ENCODE measurements at regions not wholly inside any gene's neighbourhood (a gene's known extent, or its start where the extent isn't known, plus 50 kb on each side); places are given as distances from the start of the nearest gene placed in this dataset.

DNA sequence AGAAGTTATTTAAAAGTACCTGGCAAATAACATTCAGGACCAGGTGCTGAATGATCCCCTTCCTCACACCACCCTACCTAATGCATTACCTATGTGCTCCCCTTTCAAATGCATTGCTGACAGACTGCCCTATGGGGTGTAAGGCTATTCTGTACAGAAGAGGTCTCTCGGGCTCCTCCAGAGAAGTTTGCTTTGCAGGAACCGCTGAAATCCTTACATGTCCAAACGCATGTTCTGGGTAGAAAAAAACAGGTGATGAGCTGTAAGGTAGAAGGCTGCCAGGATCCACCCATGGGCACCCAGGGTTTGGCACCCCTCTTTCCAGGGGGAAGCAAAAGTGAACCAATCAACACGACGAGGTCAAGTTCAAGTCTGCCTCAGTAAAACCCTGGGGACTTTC lies 58.3 kb upstream of the TARBP1 start (continued):
- TF ChIP-seq, protein P1, sequence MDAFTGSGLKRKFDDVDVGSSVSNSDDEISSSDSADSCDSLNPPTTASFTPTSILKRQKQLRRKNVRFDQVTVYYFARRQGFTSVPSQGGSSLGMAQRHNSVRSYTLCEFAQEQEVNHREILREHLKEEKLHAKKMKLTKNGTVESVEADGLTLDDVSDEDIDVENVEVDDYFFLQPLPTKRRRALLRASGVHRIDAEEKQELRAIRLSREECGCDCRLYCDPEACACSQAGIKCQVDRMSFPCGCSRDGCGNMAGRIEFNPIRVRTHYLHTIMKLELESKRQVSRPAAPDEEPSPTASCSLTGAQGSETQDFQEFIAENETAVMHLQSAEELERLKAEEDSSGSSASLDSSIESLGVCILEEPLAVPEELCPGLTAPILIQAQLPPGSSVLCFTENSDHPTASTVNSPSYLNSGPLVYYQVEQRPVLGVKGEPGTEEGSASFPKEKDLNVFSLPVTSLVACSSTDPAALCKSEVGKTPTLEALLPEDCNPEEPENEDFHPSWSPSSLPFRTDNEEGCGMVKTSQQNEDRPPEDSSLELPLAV (CRISPR knock-in tag; conservative IDR thresholded peaks at IDR 0.05; ENCODE audit: low read depth): no peak
- no peak for TF ChIP-seq ZNF839 (CRISPR knock-in tag; IDR thresholded peaks at IDR 0.05; ENCODE audit: borderline replicate concordance)
- TF ChIP-seq ZSCAN20 (CRISPR knock-in tag; IDR thresholded peaks at IDR 0.05; ENCODE audit: borderline replicate concordance): no peak
- TF ChIP-seq ZNF652 (CRISPR knock-in tag; IDR thresholded peaks at IDR 0.05; ENCODE audit: borderline replicate concordance, low read depth): no peak
- TF ChIP-seq ZNF329 (CRISPR knock-in tag; IDR thresholded peaks at IDR 0.05; ENCODE audit: low read depth): no peak
- TF ChIP-seq ZNF20 (CRISPR knock-in tag; IDR thresholded peaks at IDR 0.05): no peak
- no peak for TF ChIP-seq FOXP1 (IDR thresholded peaks at IDR 0.05)
- TF ChIP-seq FOXP1 (CRISPR knock-in tag; IDR thresholded peaks at IDR 0.05): no peak
- no peak for TF ChIP-seq MTF2 (CRISPR knock-in tag; IDR thresholded peaks at IDR 0.05; ENCODE audit: borderline replicate concordance)

DNA sequence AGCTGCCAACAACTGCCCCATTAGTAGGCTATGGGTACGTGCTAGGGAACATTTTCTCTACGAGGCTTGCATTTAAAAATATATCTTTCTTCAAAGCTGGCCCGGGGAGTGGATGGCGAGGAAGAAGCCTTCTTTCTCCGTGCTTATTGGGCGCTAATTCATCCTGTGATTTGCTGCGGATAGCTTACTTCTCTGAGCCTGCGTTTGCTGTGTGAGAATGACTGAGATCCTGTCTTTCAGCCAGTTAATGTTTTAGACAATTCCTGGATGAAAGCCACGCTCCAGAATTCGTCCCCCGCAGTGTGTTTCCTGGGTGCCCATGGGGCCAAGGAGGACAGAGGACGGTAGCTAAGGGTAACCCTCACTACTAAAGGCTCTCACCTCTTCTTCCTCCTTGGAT lies 57.8 kb upstream of the TARBP1 start:
- FAIRE-seq (no peak), DNase-seq (ENCODE audit: low spot score) (no peak), ATAC-seq (no peak)
- Histone ChIP-seq H4K20me1 (ENCODE audit: insufficient read depth, low read length) (no peaks in the 10 kb centered on the region), H3K4me3 (replicated peaks in 1 of 3; ENCODE audit: insufficient read depth in 1 of 3, low read depth in 2 of 3, low read length in 3 of 3) (no peak overlapping the region), H3K79me2 (ENCODE audit: insufficient read depth, low read length) (no peaks in the 10 kb centered on the region), H2AFZ (ENCODE audit: low read length) (no peak overlapping the region), H3K36me3 (replicated peaks in 1 of 2; ENCODE audit: control insufficient read depth in 1 of 2, insufficient read depth in 2 of 2, low read length in 2 of 2) (no peaks in the 10 kb centered on the region), H3K4me1 (ENCODE audit: insufficient read depth, low read length) (peaks cover 78% of the 10 kb centered on the region), H3K4me2 (ENCODE audit: low read depth, low read length) (no peak overlapping the region), H3K9ac (ENCODE audit: insufficient read depth, low read depth, low read length) (no peak overlapping the region), H3K27me3 (ENCODE audit: control insufficient read depth in 1 of 2, insufficient read depth in 2 of 2, low read length in 2 of 2) (peaks cover 2 to 6% of the 10 kb centered on the region in 2 experiments; a peak in 4 of 5 replicates), H3K9me3 (ENCODE audit: low read length) (no peaks in the 10 kb centered on the region), H3K27ac (ENCODE audit: extremely low read length, insufficient read depth, low read length) (no peak overlapping the region)
- ChIA-PET POLR2A (interaction anchor here (1.1 to 1.9 kb wide), 2 partner anchors 9 to 59 kb away, joined by 3 to 5 read pairs; no protein-coding TSS in a partner anchor), CTCF (ENCODE audit: low intra/inter-chr PET ratio, low total read pairs) (no interaction called here)
- WGBS (ENCODE audit: low lambda C conversion rate): 67% methylated on average over 12 of the region's 12 CpGs
- intact Hi-C loops (cut with micrococcal nuclease; ENCODE audit: unreplicated experiment) (no loop called here), in situ Hi-C loops (cut with HindIII; ENCODE audit: extremely low pct_ligation_motif_present, low pct_unique_long_range_greater_than_20kb) (no loop called here)
- TF ChIP-seq ZSCAN30 (CRISPR knock-in tag; IDR thresholded peaks at IDR 0.05) (no peak), ZC3H4 (CRISPR knock-in tag; IDR thresholded peaks at IDR 0.05; ENCODE audit: borderline replicate concordance) (no peak), ZNF563 (CRISPR knock-in tag; IDR thresholded peaks at IDR 0.05) (no peak), ZNF253 (CRISPR knock-in tag; IDR thresholded peaks at IDR 0.05; ENCODE audit: borderline replicate concordance) (no peak), EHMT2 (IDR thresholded peaks at IDR 0.05; ENCODE audit: borderline replicate concordance, low read depth, low read length) (no peak), NAIF1 (CRISPR knock-in tag; IDR thresholded peaks at IDR 0.05; ENCODE audit: borderline replicate concordance) (no peak), ZFP1 (CRISPR knock-in tag; IDR thresholded peaks at IDR 0.05) (no peak)
- TF ChIP-seq, protein P2, sequence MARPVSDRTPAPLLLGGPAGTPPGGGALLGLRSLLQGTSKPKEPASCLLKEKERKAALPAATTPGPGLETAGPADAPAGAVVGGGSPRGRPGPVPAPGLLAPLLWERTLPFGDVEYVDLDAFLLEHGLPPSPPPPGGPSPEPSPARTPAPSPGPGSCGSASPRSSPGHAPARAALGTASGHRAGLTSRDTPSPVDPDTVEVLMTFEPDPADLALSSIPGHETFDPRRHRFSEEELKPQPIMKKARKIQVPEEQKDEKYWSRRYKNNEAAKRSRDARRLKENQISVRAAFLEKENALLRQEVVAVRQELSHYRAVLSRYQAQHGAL (CRISPR knock-in tag; IDR thresholded peaks at IDR 0.05; ENCODE audit: not compliant biosample characterization): no peak
- no TSS peak for BruUV-seq (replicated peaks)

All from HepG2 (cell line).